ENCODE measurements at regions not wholly inside any gene's neighbourhood (a gene's known extent, or its start where the extent isn't known, plus 50 kb on each side); places are given as distances from the start of the nearest gene placed in this dataset.
"Not testable (repeated sequence)": the region's sequence is repeated elsewhere in the genome, so short reads cannot be mapped to it uniquely, and the experiment has no call there.

GRCh38 chr14:22233377-22233776, 355.6 kb downstream of the DAD1 start:
- DNase-seq: no peak

- DNase-seq: no peak
These were observed 356.1 kb downstream of the DAD1 start for GRCh38 chr14:22232933-22233332.

- no peak for DNase-seq
These were observed 356.5 kb downstream of the DAD1 start for GRCh38 chr14:22232486-22232885.

GRCh38 chr14:22231018-22231417, 358.0 kb downstream of the DAD1 start:
- no peak for DNase-seq

- DNase-seq: no peak
These were observed 358.5 kb downstream of the DAD1 start for GRCh38 chr14:22230517-22230916.

- DNase-seq: no peak
These were observed 361.9 kb downstream of the DAD1 start for GRCh38 chr14:22227084-22227483.

GRCh38 chr14:22226381-22226780, 362.6 kb downstream of the DAD1 start:
- peak; percentile 1 for DNase-seq

GRCh38 chr14:22225516-22226140, 363.4 kb downstream of the DAD1 start:
- DNase-seq: no peak

- no peak for DNase-seq
These were observed 367.5 kb downstream of the DAD1 start for GRCh38 chr14:22221508-22221907.

GRCh38 chr14:22220427-22220826, 368.6 kb downstream of the DAD1 start:
- DNase-seq: no peak

GRCh38 chr14:22218728-22219127, 370.3 kb downstream of the DAD1 start:
- DNase-seq: peak; percentile 6

GRCh38 chr14:22213120-22213519, 375.9 kb downstream of the DAD1 start:
- DNase-seq: no peak

GRCh38 chr14:22210906-22211305, 378.1 kb downstream of the DAD1 start:
- DNase-seq: no peak

- no peak for DNase-seq
These were observed 379.0 kb downstream of the DAD1 start for GRCh38 chr14:22210026-22210425.

- DNase-seq: no peak
These were observed 386.0 kb downstream of the DAD1 start for GRCh38 chr14:22203036-22203435.

- DNase-seq: no peak
These were observed 386.7 kb downstream of the DAD1 start for GRCh38 chr14:22202313-22202712.

GRCh38 chr14:22200977-22201605, 387.9 kb downstream of the DAD1 start:
- DNase-seq: no peak

- DNase-seq: not testable (repeated sequence)
These were observed 388.9 kb downstream of the DAD1 start for GRCh38 chr14:22200131-22200530.

- DNase-seq: no peak
These were observed 394.4 kb downstream of the DAD1 start for GRCh38 chr14:22194664-22195063.

- no peak for DNase-seq
These were observed 398.4 kb downstream of the DAD1 start for GRCh38 chr14:22190411-22191191.

- DNase-seq: no peak
These were observed 399.1 kb downstream of the DAD1 start for GRCh38 chr14:22189881-22190280.

- DNase-seq: no peak
These were observed 400.7 kb downstream of the DAD1 start for GRCh38 chr14:22188318-22188717.

- no peak for DNase-seq
These were observed 403.2 kb downstream of the DAD1 start for GRCh38 chr14:22185789-22186188.

GRCh38 chr14:22185191-22185590, 403.8 kb downstream of the DAD1 start:
- no peak for DNase-seq

Measured in stimulated activated CD4-positive, alpha-beta T cell treated with anti-CD3 and anti-CD28 coated beads, Interleukin-15, amount 100 ng/mL, for 24 hours (primary cell).